Globus pallidus (tissue), 1 donor: ENCODE measurements at regions not wholly inside any gene's neighbourhood (a gene's known extent, or its start where the extent isn't known, plus 50 kb on each side); places are given as distances from the start of the nearest gene placed in this dataset.

Experiments used
- DNase-seq: peaks from one replicate; pipeline ENCODE4 v3.0.0-alpha.2; 2015; ENCODE audit warnings: low spot score

DNA sequence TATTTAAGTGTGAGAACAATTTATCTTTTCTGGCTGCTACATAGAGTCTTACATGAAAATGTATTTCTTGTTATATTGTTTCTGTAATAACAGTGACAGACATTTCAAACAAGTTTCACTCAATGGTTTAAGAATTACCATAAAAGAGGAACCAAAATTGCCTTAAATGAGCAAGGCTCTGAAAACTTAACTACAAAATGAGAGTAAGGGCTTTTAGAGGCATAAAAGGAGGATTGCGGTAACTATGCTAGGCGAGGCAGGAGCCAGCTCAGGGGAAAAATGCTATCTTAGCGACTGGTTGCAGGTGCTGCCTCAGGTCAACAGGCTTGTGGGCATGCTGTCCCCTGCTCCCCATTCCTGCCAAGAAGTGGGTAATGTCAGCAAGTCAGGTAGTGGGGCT is 81.7 kb upstream of the MSI2 start:
- DNase-seq, result no peak

DNA sequence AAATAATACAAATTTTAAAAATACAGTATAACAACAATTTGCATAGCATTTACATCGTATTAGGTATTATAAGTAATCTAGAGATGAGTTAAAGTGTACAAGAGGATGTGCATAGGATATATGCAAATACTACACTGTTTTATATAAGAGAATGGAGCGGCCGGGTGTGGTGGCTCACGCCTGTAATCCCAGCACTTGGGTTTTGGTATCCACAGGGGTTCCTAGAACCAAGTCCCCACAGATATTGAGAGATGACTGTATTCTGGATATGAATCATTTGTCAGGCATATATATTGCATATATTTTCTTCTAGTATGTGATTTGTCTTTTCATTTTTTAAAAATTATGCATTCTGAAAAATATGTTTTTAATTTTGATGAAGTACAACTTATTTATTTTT is 77.5 kb upstream of the MSI2 start:
- no peak for DNase-seq

DNA sequence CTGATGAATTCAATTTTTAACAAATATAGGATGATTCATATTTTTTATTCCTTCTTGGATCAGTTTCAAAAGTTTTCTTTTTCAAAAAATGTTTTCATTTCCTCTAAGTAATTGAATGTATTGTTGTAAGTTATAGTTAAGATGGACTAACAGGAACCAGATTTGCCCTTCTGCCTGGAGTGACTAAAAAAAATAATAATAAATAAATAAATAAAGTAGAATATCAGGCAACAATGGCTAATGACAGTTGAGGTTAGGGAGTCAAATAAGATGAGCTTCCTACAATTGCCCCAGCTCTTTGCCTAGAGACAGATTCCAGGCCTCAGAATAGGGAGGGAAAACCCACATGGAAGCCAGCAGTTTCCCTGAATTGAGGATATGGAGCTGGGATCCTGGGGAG is 73.7 kb upstream of the MSI2 start:
- no peak for DNase-seq

- DNase-seq, result peak; percentile 0
These were observed 69.9 kb upstream of the MSI2 start for GRCh38 chr17:57186226-57187019.

DNA sequence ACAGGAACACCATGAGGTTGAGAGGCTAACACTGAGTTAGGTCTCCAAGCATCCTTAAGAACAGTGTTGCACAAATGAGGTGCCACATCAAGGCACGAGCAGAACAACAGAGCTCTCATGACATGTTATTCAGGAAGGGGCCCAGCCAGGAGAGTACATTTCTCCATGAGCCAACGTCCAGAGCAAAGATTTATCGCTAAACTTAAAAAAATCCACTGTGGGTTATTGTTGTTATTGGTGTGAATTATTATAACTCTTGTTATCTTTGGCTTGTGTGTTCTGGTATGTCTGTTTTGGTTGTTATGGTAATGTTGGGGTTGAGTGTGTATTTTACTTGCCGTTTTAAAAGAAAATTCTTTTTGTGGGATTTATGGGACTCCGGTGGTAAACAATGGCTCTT is 68.9 kb upstream of the MSI2 start:
- no peak for DNase-seq

DNA sequence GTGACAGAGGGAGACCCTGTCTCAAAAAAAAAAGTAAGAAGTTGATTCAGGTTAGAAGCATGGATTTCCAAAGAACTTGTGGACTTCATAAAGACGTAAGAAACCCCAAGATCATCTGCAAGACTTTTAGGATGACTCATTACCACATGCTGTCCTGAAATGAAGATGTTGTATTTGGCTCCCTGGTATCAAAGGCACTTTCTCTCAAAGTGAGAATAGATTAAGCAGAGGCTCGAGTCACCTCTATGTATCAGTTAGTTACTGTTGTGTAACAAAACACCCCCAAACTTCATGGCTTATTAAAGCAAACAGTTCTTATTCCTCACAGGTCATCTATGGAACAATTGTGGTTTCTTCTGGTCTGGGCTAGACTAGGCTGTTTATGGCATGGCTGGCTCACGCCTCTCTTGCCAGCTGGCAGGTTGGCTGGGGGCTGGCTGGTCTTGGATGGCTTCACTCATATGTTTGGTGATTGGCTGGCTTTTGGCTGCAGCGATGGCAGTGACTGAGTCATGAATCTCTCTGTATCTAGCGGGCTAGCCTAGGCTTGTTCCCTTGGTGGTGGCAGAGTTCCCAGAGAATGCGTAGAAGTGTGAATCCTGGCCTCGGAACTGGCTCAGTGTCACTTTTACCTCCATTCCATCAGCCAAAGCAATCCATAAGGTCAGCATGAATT is 60.4 kb upstream of the MSI2 start:
- DNase-seq, result no peak

DNA sequence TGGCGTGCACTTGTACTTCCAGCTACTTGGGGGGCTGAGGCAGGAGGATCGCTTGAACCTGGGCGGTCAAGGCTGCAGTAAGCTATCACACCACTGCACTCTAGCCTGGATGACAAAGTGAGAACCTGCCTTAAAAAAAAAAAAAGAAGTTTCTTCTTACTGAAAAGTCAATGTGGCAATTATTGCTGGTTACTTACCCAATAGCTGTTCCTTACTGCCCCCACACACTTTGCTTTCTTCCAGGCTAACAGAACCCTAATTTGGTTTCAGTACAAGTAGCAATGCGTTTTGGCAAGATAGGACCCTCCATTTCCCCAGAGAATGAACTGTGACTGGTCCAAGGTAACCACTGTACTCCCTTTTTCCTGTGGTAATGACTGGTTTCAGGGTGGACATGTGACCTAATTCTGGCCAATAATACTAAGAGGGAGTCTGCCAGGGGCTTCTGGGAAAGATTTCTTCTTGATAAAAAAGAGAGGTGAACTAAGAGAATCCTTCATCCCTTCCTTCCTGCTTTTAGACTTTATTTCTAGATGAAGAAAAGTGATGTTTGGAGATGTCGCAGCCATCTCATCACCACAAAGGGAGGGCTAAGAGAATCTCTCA is 58.8 kb upstream of the MSI2 start:
- no peak for DNase-seq

DNA sequence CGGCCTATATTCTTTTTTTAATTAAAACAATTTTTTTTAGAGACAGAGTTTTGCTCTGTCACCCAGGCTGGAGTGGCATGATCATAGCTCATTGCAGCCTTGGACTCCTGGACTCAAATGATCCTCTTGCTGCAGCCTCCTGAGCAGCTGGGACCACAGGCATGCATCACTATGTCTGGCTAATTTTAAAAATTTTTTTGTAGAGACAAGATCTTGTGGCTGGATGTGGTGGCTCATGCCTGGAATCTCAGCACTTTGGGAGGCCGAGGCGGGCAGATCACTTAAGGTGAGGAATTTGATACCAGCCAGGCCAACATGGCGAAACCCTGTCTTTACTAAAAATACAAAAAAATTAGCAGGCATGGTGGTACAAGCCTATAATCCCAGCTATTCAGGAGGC is 54.8 kb upstream of the MSI2 start:
- DNase-seq, result no peak

GRCh38 chr17:57203040-57203439 is 53.3 kb upstream of the MSI2 start:
- DNase-seq, result no peak
